ENCODE measurements at regions not wholly inside any gene's neighbourhood (a gene's known extent, or its start where the extent isn't known, plus 50 kb on each side); places are given as distances from the start of the nearest gene placed in this dataset.

GRCh38 chr12:98090731-98091130 lies 424.7 kb upstream of the TMPO start:
- Histone ChIP-seq H3K9me3 (no peaks in the 10 kb centered on the region), H3K36me3 (no peaks in the 10 kb centered on the region), H3K4me3 (no peak overlapping the region), H3K27ac (no peak overlapping the region), H3K4me1 (ENCODE audit: control insufficient read depth in 1 of 2, low read depth in 2 of 2) (no peaks in the 10 kb centered on the region), H3K27me3 (replicated peaks; ENCODE audit: insufficient read depth) (no peaks in the 10 kb centered on the region)
- no peak for ATAC-seq (ENCODE audit: insufficient number of reproducible peaks, low FRiP score, low read depth)
- no peak for DNase-seq (ENCODE audit: low spot score)
- TF ChIP-seq CTCF (IDR thresholded peaks at IDR 0.05), result no peak

GRCh38 chr12:98096436-98096835 lies 419.0 kb upstream of the TMPO start:
- Histone ChIP-seq H3K4me3 (no peak overlapping the region), H3K9me3 (no peaks in the 10 kb centered on the region), H3K27ac (no peak overlapping the region), H3K4me1 (ENCODE audit: control insufficient read depth in 1 of 2, low read depth in 2 of 2) (no peaks in the 10 kb centered on the region), H3K36me3 (no peaks in the 10 kb centered on the region), H3K27me3 (replicated peaks; ENCODE audit: insufficient read depth) (no peaks in the 10 kb centered on the region)
- ATAC-seq (ENCODE audit: insufficient number of reproducible peaks, low FRiP score, low read depth), result no peak
- no peak for TF ChIP-seq CTCF (IDR thresholded peaks at IDR 0.05)
- no peak for DNase-seq (ENCODE audit: low spot score)

GRCh38 chr12:98106031-98106683 lies 409.2 kb upstream of the TMPO start:
- Histone ChIP-seq H3K4me1 (ENCODE audit: control insufficient read depth in 1 of 2, low read depth in 2 of 2) (no peaks in the 10 kb centered on the region), H3K36me3 (no peaks in the 10 kb centered on the region), H3K27me3 (replicated peaks; ENCODE audit: insufficient read depth) (no peaks in the 10 kb centered on the region), H3K4me3 (no peak overlapping the region), H3K9me3 (no peaks in the 10 kb centered on the region), H3K27ac (no peak overlapping the region)
- ATAC-seq (ENCODE audit: insufficient number of reproducible peaks, low FRiP score, low read depth) (no peak), DNase-seq (ENCODE audit: low spot score) (no peak)
- no peak for TF ChIP-seq CTCF (IDR thresholded peaks at IDR 0.05)

- Histone ChIP-seq H3K4me3 (no peak overlapping the region), H3K9me3 (no peaks in the 10 kb centered on the region), H3K27ac (no peak overlapping the region), H3K4me1 (ENCODE audit: control insufficient read depth in 1 of 2, low read depth in 2 of 2) (no peaks in the 10 kb centered on the region), H3K27me3 (replicated peaks; ENCODE audit: insufficient read depth) (no peaks in the 10 kb centered on the region), H3K36me3 (no peaks in the 10 kb centered on the region)
- DNase-seq (ENCODE audit: low spot score), result no peak
- ATAC-seq (ENCODE audit: insufficient number of reproducible peaks, low FRiP score, low read depth), result no peak
- no peak for TF ChIP-seq CTCF (IDR thresholded peaks at IDR 0.05)
Observed at GRCh38 chr12:98109266-98109665, 406.1 kb upstream of the TMPO start.

- no peaks in the 10 kb centered on the region for H3K36me3 ChIP-seq
- DNase-seq (ENCODE audit: low spot score) (no peak), ATAC-seq (ENCODE audit: insufficient number of reproducible peaks, low FRiP score, low read depth) (no peak)
- H3K4me3 ChIP-seq, result no peak overlapping the region
- no peaks in the 10 kb centered on the region for H3K4me1 ChIP-seq (ENCODE audit: control insufficient read depth in 1 of 2, low read depth in 2 of 2)
- H3K27ac ChIP-seq, result no peak overlapping the region
- no peak for TF ChIP-seq CTCF (IDR thresholded peaks at IDR 0.05)
- no peaks in the 10 kb centered on the region for H3K27me3 ChIP-seq (replicated peaks; ENCODE audit: insufficient read depth)
- no peaks in the 10 kb centered on the region for H3K9me3 ChIP-seq
Observed at GRCh38 chr12:98110536-98110935, 404.9 kb upstream of the TMPO start.
